NCI-H2196 treated with DMSO at 0.1 percent for 48 hours (cell line): ENCODE measurements at regions not wholly inside any gene's neighbourhood (a gene's known extent, or its start where the extent isn't known, plus 50 kb on each side); places are given as distances from the start of the nearest gene placed in this dataset.
A peak's percentile ranks its signal among the peaks of the same experiment; 100 is the strongest.

Experiments
- DNase-seq: peaks from one replicate; lab custom pipeline; 2025; ENCODE audit not compliant: unreplicated experiment; lab: John Stamatoyannopoulos, UW

- DNase-seq, result no peak
Observed at GRCh38 chr5:173718469-173718868, 102.0 kb upstream of the BOD1 start.

- peak; percentile 52 for DNase-seq
Observed at GRCh38 chr5:173719731-173720082, 103.3 kb upstream of the BOD1 start.

- no peak for DNase-seq
Observed at GRCh38 chr5:173720286-173720952, 104.0 kb upstream of the BOD1 start.

GRCh38 chr5:173720953-173721600 is 104.6 kb upstream of the BOD1 start:
- no peak for DNase-seq

- no peak for DNase-seq
Observed at GRCh38 chr5:173721601-173722232, 105.3 kb upstream of the BOD1 start.

- no peak for DNase-seq
Observed at GRCh38 chr5:173726846-173727557, 110.6 kb upstream of the BOD1 start.

- no peak for DNase-seq
Observed at GRCh38 chr5:173727839-173728778, 111.7 kb upstream of the BOD1 start.

GRCh38 chr5:173729079-173729765 is 112.8 kb upstream of the BOD1 start:
- no peak for DNase-seq

- no peak for DNase-seq
Observed at GRCh38 chr5:173730632-173731298, 114.3 kb upstream of the BOD1 start.

GRCh38 chr5:173733021-173733420 is 116.6 kb upstream of the BOD1 start:
- DNase-seq, result peak; percentile 12

GRCh38 chr5:173733425-173733824 is 117.0 kb upstream of the BOD1 start:
- DNase-seq, result no peak

- no peak for DNase-seq
Observed at GRCh38 chr5:173733831-173734501, 117.5 kb upstream of the BOD1 start.

- no peak for DNase-seq
Observed at GRCh38 chr5:173734716-173735115, 118.3 kb upstream of the BOD1 start.

- no peak for DNase-seq
Observed at GRCh38 chr5:173735184-173735583, 118.7 kb upstream of the BOD1 start.

GRCh38 chr5:173735691-173736090 is 119.2 kb upstream of the BOD1 start:
- DNase-seq, result no peak

- no peak for DNase-seq
Observed at GRCh38 chr5:173736374-173736773, 119.9 kb upstream of the BOD1 start.

GRCh38 chr5:173736923-173737412 is 120.5 kb upstream of the BOD1 start:
- DNase-seq, result no peak

GRCh38 chr5:173739741-173740140 is 123.3 kb upstream of the BOD1 start:
- no peak for DNase-seq

- DNase-seq, result no peak
Observed at GRCh38 chr5:173740400-173740799, 124.0 kb upstream of the BOD1 start.
